HepG2 (cell line): ENCODE measurements at regions not wholly inside any gene's neighbourhood (a gene's known extent, or its start where the extent isn't known, plus 50 kb on each side); places are given as distances from the start of the nearest gene placed in this dataset.

Experiments
- ATF5 ChIP-seq: sonication (generic); formaldehyde crosslinking; IDR thresholded peaks from 2 replicates; pipeline ENCODE4 v1.4.0; 2020; ENCODE audit warnings: mild to moderate bottlenecking, low read depth, missing genetic modification reagents
- CERS6 ChIP-seq: sonication (generic); formaldehyde crosslinking; IDR thresholded peaks from 2 replicates; pipeline ENCODE4 v1.5.0; 2020; ENCODE audit warnings: missing genetic modification reagents
- E2F1 ChIP-seq: sonication (generic); formaldehyde crosslinking; IDR thresholded peaks from 2 replicates; pipeline ENCODE4 v1.5.0; 2020; ENCODE audit warnings: missing genetic modification reagents
- GMEB2 ChIP-seq: IDR thresholded peaks from 2 replicates; pipeline ENCODE4 v1.6.1; 2016; ENCODE audit warnings: missing biosample characterization, missing genetic modification reagents, low read depth
- IRF9 ChIP-seq: sonication (generic); formaldehyde crosslinking; IDR thresholded peaks from 2 replicates; pipeline ENCODE4 v1.8.0; 2022; ENCODE audit warnings: missing genetic modification reagents, mild to moderate bottlenecking, borderline replicate concordance
- JUNB ChIP-seq: sonication (generic); formaldehyde crosslinking; IDR thresholded peaks from 2 replicates; pipeline ENCODE4 v1.8.0; 2022; ENCODE audit warnings: missing genetic modification reagents, mild to moderate bottlenecking, borderline replicate concordance
- MAX ChIP-seq: IDR thresholded peaks from 2 replicates; pipeline ENCODE4 v1.6.1; 2012; ENCODE audit warnings: inconsistent platforms
- MED13 ChIP-seq: sonication (generic); formaldehyde crosslinking; IDR thresholded peaks from 2 replicates; pipeline ENCODE4 v1.5.0; 2020; ENCODE audit warnings: missing genetic modification reagents
- MTA3 ChIP-seq: sonication (generic); formaldehyde crosslinking; IDR thresholded peaks from 2 replicates; pipeline ENCODE4 v1.4.0; 2020; ENCODE audit warnings: missing genetic modification reagents
- RELA ChIP-seq: sonication (generic); formaldehyde crosslinking; IDR thresholded peaks from 2 replicates; pipeline ENCODE4 v1.4.0; 2020; ENCODE audit warnings: missing genetic modification reagents
- RFX1 ChIP-seq: fragments of 450-650 bp; IDR thresholded peaks from 2 replicates; pipeline ENCODE4 v1.6.1; 2017
- RXRA ChIP-seq: sonication (generic); formaldehyde crosslinking; IDR thresholded peaks from 2 replicates; pipeline ENCODE4 v1.5.1; 2020; ENCODE audit warnings: missing genetic modification reagents
- TAF1 ChIP-seq: sonication (generic); formaldehyde crosslinking; IDR thresholded peaks from 2 replicates; pipeline ENCODE4 v1.4.0; 2020; ENCODE audit warnings: missing genetic modification reagents
- ZBTB39 ChIP-seq: sonication (generic); formaldehyde crosslinking; IDR thresholded peaks from 2 replicates; pipeline ENCODE4 v1.5.0; 2020; ENCODE audit warnings: missing genetic modification reagents
- ZBTB7A ChIP-seq: sonication (generic); formaldehyde crosslinking; IDR thresholded peaks from 2 replicates; pipeline ENCODE4 v1.8.0; 2022; ENCODE audit warnings: mild to moderate bottlenecking, missing genetic modification reagents
- ZNF234 ChIP-seq: sonication (generic); formaldehyde crosslinking; conservative IDR thresholded peaks from 2 replicates; pipeline ENCODE4 v1.5.1; 2020; ENCODE audit warnings: mild to moderate bottlenecking, missing genetic modification reagents
- ZNF614 ChIP-seq: IDR thresholded peaks from 2 replicates; pipeline ENCODE4 v1.6.1; 2018; ENCODE audit warnings: missing biosample characterization, missing genetic modification reagents, inconsistent platforms, borderline replicate concordance
- ZNF740 ChIP-seq: sonication (generic); formaldehyde crosslinking; IDR thresholded peaks from 2 replicates; pipeline ENCODE4 v1.4.0; 2020; ENCODE audit warnings: missing genetic modification reagents
- ZNF75D ChIP-seq: sonication (generic); formaldehyde crosslinking; IDR thresholded peaks from 2 replicates; pipeline ENCODE4 v1.8.1; 2023; ENCODE audit warnings: missing genetic modification reagents, mild to moderate bottlenecking, borderline replicate concordance
- ZSCAN5A ChIP-seq: sonication (generic); formaldehyde crosslinking; IDR thresholded peaks from 2 replicates; pipeline ENCODE4 v1.8.0; 2022; ENCODE audit warnings: mild to moderate bottlenecking, missing genetic modification reagents, borderline replicate concordance

- TF ChIP-seq MED13 (CRISPR knock-in tag) = no peak
- no peak for TF ChIP-seq RFX1
- no peak for TF ChIP-seq ZNF614 (CRISPR knock-in tag)
- no peak for TF ChIP-seq ATF5
- no peak for TF ChIP-seq TAF1 (CRISPR knock-in tag)
- TF ChIP-seq IRF9 = no peak
- TF ChIP-seq ZBTB39 (CRISPR knock-in tag) = no peak
- TF ChIP-seq MAX = 0 out of 2 replicates have a peak, but pooled peaks have one; percentile 31
- no peak for TF ChIP-seq ZNF75D (CRISPR knock-in tag)
- no peak for TF ChIP-seq ZNF234 (CRISPR knock-in tag)
- no peak for TF ChIP-seq ZSCAN5A (CRISPR knock-in tag)
- no peak for TF ChIP-seq MTA3
- TF ChIP-seq JUNB (CRISPR knock-in tag) = no peak
- no peak for TF ChIP-seq GMEB2
- peak; percentile 65; the same call in 1 of the 2 replicates for TF ChIP-seq RXRA (CRISPR knock-in tag)
- TF ChIP-seq ZNF740 (CRISPR knock-in tag) = no peak
- TF ChIP-seq RELA (CRISPR knock-in tag) = 0 out of 2 replicates have a peak, but pooled peaks have one; percentile 31
- no peak for TF ChIP-seq E2F1 (CRISPR knock-in tag)
- TF ChIP-seq CERS6 (CRISPR knock-in tag) = no peak
- TF ChIP-seq ZBTB7A (CRISPR knock-in tag) = no peak
Observed at GRCh38 chr2:43142921-43143438, 83.4 kb downstream of the ZFP36L2 start (continued).
